ENCODE measurements at regions not wholly inside any gene's neighbourhood (a gene's known extent, or its start where the extent isn't known, plus 50 kb on each side); places are given as distances from the start of the nearest gene placed in this dataset.

- TF ChIP-seq CTCF (IDR thresholded peaks at IDR 0.05) (peak; percentile 90), ZFX (IDR thresholded peaks at IDR 0.05; ENCODE audit: borderline replicate concordance) (no peak)
These were observed 205.7 kb upstream of the ZPLD1 start for GRCh38 chr3:102229062-102229655.
